ENCODE measurements at regions not wholly inside any gene's neighbourhood (a gene's known extent, or its start where the extent isn't known, plus 50 kb on each side); places are given as distances from the start of the nearest gene placed in this dataset.

GRCh38 chr20:10157549-10157948 lies 61.1 kb upstream of the SNAP25 start:
- no peaks in the 10 kb centered on the region for H3K36me3 ChIP-seq
- H3K4me1 ChIP-seq, result no peaks in the 10 kb centered on the region
- DNase-seq, result no peak
- H3K27me3 ChIP-seq, result no peaks in the 10 kb centered on the region; the same call in 1 of the 2 replicates
- H3K4me3 ChIP-seq (ENCODE audit: low read depth, low read length), result no peak overlapping the region
- no peak for TF ChIP-seq CTCF (IDR thresholded peaks at IDR 0.05; ENCODE audit: low read depth, low read length)
- no peaks in the 10 kb centered on the region for H3K9me3 ChIP-seq

GRCh38 chr20:10167040-10167439 lies 51.6 kb upstream of the SNAP25 start:
- Histone ChIP-seq H3K9me3 (no peaks in the 10 kb centered on the region), H3K4me1 (no peaks in the 10 kb centered on the region), H3K4me3 (ENCODE audit: low read depth, low read length) (no peak overlapping the region), H3K27me3 (no peaks in the 10 kb centered on the region; the same call in 1 of the 2 replicates), H3K36me3 (no peaks in the 10 kb centered on the region)
- DNase-seq, result no peak
- no peak for TF ChIP-seq CTCF (IDR thresholded peaks at IDR 0.05; ENCODE audit: low read depth, low read length)

GRCh38 chr20:10167594-10167993 lies 51.0 kb upstream of the SNAP25 start:
- Histone ChIP-seq H3K36me3 (no peaks in the 10 kb centered on the region), H3K27me3 (no peaks in the 10 kb centered on the region; the same call in 1 of the 2 replicates), H3K4me3 (ENCODE audit: low read depth, low read length) (no peak overlapping the region), H3K9me3 (no peaks in the 10 kb centered on the region), H3K4me1 (no peaks in the 10 kb centered on the region)
- TF ChIP-seq CTCF (IDR thresholded peaks at IDR 0.05; ENCODE audit: low read depth, low read length), result no peak
- no peak for DNase-seq

All from BE2C (cell line).